Right atrium auricular region (tissue), 2 donors: ENCODE measurements at regions not wholly inside any gene's neighbourhood (a gene's known extent, or its start where the extent isn't known, plus 50 kb on each side); places are given as distances from the start of the nearest gene placed in this dataset.

Experiments
- DNase-seq: peaks from one replicate; pipeline ENCODE4 v3.0.0-alpha.2; 2019; ENCODE audit warnings: low spot score
- H3K27ac ChIP-seq, 2 donors: fragments of 200-600 bp; sonication (generic); 1 replicate in 1 of 2; 2 replicates in 1 of 2; pipeline ENCODE4 v1.5.1; 2016 to 2019
- H3K27me3 ChIP-seq, 2 donors: fragments of 200-600 bp; sonication (generic); one replicate each; pipeline versions ENCODE4 v1.5.1 to v1.6.0; 2017 to 2019
- H3K36me3 ChIP-seq: fragments of 200-600 bp; sonication (generic); one replicate; pipeline ENCODE4 v1.5.1; 2016
- H3K4me1 ChIP-seq, 2 donors: fragments of 200-600 bp; sonication (generic); one replicate each; pipeline versions ENCODE4 v1.5.1 to v1.6.0; 2017 to 2019
- H3K4me3 ChIP-seq, 2 donors: fragments of 200-600 bp; sonication (generic); 1 replicate in 1 of 2; 2 replicates in 1 of 2; pipeline ENCODE4 v1.5.1; 2017 to 2019; ENCODE audit warnings: mild to moderate bottlenecking in 1 of 2, moderate library complexity in 1 of 2
- H3K9me3 ChIP-seq, 2 donors: fragments of 200-600 bp; sonication (generic); one replicate each; pipeline ENCODE4 v1.5.1; 2019
- microRNA counts, 2 donors: library from miRNA; unstranded; fragments of <30 nt; microRNA quantifications; one replicate each; lab custom pipeline; 2016 to 2017
- microRNA-seq, 2 donors: library from miRNA; unstranded; fragments of <30 nt; microRNA quantifications; one replicate each; pipeline ENCODE4, GENCODE V29; 2016 to 2017; ENCODE audit warnings: borderline number of aligned reads in 2 of 2, borderline replicate concordance in 1 of 2
- TF ChIP-seq, protein P1 (sequence below), 2 donors: fragments of 200-600 bp; sonication (generic); IDR thresholded peaks; one replicate each; pipeline ENCODE4 v1.5.1; 2019; ENCODE audit warnings: antibody characterized with exemption in 2 of 2

- H3K27ac ChIP-seq, result no peak overlapping the region
- H3K4me1 ChIP-seq, result no peaks in the 10 kb centered on the region
- H3K36me3 ChIP-seq, result no peaks in the 10 kb centered on the region
- no peak overlapping the region for H3K4me3 ChIP-seq
- no peak for DNase-seq
- TF ChIP-seq, protein P1, sequence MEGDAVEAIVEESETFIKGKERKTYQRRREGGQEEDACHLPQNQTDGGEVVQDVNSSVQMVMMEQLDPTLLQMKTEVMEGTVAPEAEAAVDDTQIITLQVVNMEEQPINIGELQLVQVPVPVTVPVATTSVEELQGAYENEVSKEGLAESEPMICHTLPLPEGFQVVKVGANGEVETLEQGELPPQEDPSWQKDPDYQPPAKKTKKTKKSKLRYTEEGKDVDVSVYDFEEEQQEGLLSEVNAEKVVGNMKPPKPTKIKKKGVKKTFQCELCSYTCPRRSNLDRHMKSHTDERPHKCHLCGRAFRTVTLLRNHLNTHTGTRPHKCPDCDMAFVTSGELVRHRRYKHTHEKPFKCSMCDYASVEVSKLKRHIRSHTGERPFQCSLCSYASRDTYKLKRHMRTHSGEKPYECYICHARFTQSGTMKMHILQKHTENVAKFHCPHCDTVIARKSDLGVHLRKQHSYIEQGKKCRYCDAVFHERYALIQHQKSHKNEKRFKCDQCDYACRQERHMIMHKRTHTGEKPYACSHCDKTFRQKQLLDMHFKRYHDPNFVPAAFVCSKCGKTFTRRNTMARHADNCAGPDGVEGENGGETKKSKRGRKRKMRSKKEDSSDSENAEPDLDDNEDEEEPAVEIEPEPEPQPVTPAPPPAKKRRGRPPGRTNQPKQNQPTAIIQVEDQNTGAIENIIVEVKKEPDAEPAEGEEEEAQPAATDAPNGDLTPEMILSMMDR (IDR thresholded peaks at IDR 0.05), result no peak
- H3K27me3 ChIP-seq, result no peaks in the 10 kb centered on the region
- H3K9me3 ChIP-seq, result no peaks in the 10 kb centered on the region
Observed at GRCh38 chr6:127053875-127054235, 64.6 kb upstream of the RSPO3 start.

- DNase-seq, result no peak
- Histone ChIP-seq H3K4me3 (no peak overlapping the region), H3K27ac (no peak overlapping the region), H3K36me3 (no peaks in the 10 kb centered on the region), H3K4me1 (no peaks in the 10 kb centered on the region), H3K9me3 (peaks cover 0 to 14% of the 10 kb centered on the region in 2 donors), H3K27me3 (no peaks in the 10 kb centered on the region)
- TF ChIP-seq, protein P1 (IDR thresholded peaks at IDR 0.05), result no peak
Observed at GRCh38 chr6:127058027-127058426, 60.4 kb upstream of the RSPO3 start.

- TF ChIP-seq, protein P1 (IDR thresholded peaks at IDR 0.05), result no peak
- Histone ChIP-seq H3K27me3 (no peaks in the 10 kb centered on the region), H3K4me3 (no peak overlapping the region), H3K9me3 (peaks cover 0 to 14% of the 10 kb centered on the region in 2 donors), H3K36me3 (no peaks in the 10 kb centered on the region), H3K4me1 (no peaks in the 10 kb centered on the region), H3K27ac (no peak overlapping the region)
- no peak for DNase-seq
Observed at GRCh38 chr6:127058936-127059335, 59.5 kb upstream of the RSPO3 start.

MicroRNA genes in the stretch of these regions (microRNA counts, 767-probe panel; counts per million panel counts)
- microRNA hsa-miR-588 (lab: Ali Mortazavi, UCI), result 0 to 31.0 counts per million in 2 donors

Small RNA genes in the stretch of these regions (microRNA-seq; reads per million reads assigned to microRNA genes)
- 0 reads per million in 2 donors for gene MIR588
